Hepatocyte (in vitro differentiated cells): ENCODE measurements at regions not wholly inside any gene's neighbourhood (a gene's known extent, or its start where the extent isn't known, plus 50 kb on each side); places are given as distances from the start of the nearest gene placed in this dataset.

Source experiments
- CTCF ChIP-seq: fragments of 200-600 bp; sonication (generic); IDR thresholded peaks from 2 replicates; pipeline ENCODE4 v1.5.1; 2016; ENCODE audit warnings: antibody characterized with exemption, mild to moderate bottlenecking; ENCODE audit not compliant: poor library complexity
- EZH2 ChIP-seq: fragments of 200-600 bp; sonication (generic); IDR thresholded peaks from 2 replicates; pipeline ENCODE4 v1.6.1; 2016; ENCODE audit warnings: antibody characterized with exemption, mild to moderate bottlenecking, borderline replicate concordance

- TF ChIP-seq CTCF (no peak), EZH2 (no peak)
These were observed 262.9 kb downstream of the PLA2G4A start for GRCh38 chr1:187091666-187092065.
